ENCODE measurements at regions not wholly inside any gene's neighbourhood (a gene's known extent, or its start where the extent isn't known, plus 50 kb on each side); places are given as distances from the start of the nearest gene placed in this dataset.

DNA sequence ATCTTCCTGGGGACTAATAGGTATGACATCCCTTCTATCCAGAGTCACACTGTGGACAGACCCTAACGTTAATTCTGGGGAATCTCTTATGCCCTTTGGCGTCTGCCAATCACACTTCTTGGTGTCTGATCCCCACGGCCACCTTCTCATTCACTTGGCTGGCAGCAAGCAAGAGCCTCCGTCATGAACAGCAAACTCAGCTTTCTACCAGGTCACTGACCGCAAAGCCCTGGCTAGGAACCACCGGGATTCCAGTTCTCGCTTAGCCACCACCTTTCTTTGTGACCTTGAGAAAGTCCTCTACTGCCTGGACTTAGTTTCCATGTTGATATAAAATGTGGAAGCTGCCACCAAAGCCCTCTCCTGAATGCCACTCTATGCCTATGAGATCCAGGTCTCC lies 67.7 kb upstream of the FCN1 start:
- DNase-seq (no peak), ATAC-seq (no peak)
- intact Hi-C loops (cut with DNase I, micrococcal nuclease) = no loop called here

DNA sequence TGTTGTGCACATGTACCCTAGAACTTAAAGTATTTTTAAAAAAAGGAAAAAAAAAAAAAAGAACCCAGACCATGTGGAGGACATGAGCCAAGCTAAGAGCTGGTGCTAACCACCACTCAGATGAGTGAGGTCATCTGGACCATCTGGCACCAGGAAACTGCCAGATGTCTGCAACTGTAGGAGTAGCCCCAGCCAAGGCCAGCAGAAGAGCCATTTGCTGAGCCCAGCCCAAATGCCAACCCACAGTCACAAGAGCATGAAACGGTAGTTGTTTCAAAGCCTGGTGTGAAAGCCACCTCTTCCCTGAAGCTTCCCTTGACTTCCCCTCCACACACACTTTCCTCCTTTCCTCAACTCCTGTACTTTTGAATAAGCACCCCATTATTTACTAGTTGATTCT lies 69.2 kb upstream of the FCN1 start:
- intact Hi-C loops (cut with DNase I, micrococcal nuclease) = no loop called here
- no peak for ATAC-seq
- no peak for DNase-seq

- DNase-seq = no peak
- intact Hi-C loops (cut with DNase I, micrococcal nuclease) = no loop called here
- no peak for ATAC-seq
These were observed 69.7 kb upstream of the FCN1 start for GRCh38 chr9:134987376-134987775.

GRCh38 chr9:134987906-134988700 lies 70.4 kb upstream of the FCN1 start:
- ATAC-seq (no peak), DNase-seq (no peak)
- intact Hi-C loops (cut with DNase I, micrococcal nuclease) = no loop called here

DNA sequence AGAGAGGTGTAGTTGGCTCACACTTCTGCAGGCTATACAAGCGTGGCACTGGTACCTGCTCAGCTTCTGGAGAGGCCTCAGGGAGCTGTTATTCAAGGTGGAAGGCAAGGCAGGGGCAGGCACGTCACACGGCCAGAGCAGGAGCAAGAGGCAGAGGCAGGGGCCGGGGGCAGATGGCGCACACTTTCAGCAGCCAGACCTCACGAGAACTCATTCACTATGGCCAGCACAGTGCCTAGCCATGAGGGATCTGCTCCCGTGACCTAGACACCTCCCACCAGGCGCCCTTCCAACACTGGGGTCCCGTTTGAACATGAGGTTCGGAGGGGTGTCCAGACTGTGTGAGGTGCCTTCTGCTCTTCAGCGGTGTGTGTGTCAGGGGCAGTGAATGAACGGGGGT lies 71.0 kb upstream of the FCN1 start:
- ATAC-seq (no peak), DNase-seq (no peak)
- intact Hi-C loops (cut with DNase I, micrococcal nuclease) = no loop called here

GRCh38 chr9:134989206-134990065 lies 71.7 kb upstream of the FCN1 start:
- no peak for DNase-seq
- ATAC-seq = no peak
- intact Hi-C loops (cut with DNase I, micrococcal nuclease) = no loop called here

DNA sequence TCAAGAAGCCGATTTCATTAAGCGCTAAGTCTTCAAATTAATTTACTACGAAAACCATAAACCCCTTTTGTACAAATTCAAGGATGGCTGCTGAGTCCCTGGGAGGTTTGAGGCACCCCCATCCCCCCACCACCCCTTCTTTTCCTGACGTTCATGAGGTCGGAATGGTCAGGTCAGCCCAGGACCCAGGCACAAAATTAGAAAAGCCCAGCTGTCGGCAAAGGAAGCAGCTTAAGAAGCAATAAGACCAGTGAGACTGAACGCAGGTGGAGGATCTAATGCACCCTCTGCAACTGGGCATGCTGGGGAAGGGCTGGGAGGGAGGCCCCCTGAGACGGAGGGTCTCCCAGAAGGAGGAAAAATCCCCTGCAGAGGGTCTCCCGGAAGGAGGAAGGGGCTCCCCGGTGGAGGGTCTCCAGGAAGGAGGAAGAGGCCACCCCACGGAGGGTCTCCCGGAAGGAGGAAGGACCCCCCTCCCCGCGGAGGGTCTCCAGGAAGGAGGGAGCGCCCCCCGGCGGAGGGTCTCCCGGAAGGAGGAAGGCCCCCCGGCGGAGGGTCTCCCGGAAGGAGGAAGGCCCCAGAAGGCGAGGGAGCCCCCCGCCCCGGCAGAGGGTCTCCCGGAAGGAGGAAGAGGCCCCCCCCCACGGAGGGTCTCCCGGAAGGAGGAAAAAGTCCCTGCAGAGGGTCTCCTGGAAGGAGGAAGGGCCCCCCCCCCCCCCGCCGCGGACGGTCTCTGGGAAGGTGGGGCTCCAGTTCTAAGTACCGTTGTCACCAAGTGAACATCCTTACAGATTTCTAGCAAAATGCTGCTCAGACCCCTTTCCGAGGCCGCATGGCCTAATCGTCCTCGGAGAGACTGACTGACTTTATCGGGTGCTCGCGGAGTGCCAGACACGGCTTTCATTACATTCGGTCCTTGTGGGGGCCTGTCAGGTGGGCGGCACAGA lies 74.4 kb upstream of the FCN1 start:
- intact Hi-C loops (cut with DNase I, micrococcal nuclease) = no loop called here
- ATAC-seq = no peak
- DNase-seq = no peak

- DNase-seq = no peak
- intact Hi-C loops (cut with DNase I, micrococcal nuclease) = no loop called here
- no peak for ATAC-seq
These were observed 75.0 kb upstream of the FCN1 start for GRCh38 chr9:134992755-134993124.

DNA sequence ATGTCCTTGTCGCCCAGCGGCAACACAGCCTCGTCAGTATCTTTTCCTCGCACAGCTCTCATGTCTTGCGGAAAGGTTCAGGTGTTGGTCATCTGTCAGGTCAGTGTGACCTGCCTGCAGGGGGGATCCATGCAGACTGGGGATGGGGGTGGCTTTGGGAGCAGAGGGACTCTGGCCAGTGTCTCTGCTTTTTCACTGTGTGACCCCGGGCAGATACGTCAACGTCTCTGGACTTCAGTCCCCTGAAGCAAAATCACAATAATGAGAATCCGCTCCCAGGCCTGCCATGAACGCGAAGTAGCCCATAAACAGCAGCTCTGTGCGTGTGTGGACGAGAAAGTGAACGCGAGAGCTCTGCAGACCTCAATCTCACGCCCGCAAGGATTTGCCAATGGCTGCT lies 75.7 kb upstream of the FCN1 start:
- DNase-seq (no peak), ATAC-seq (no peak)
- intact Hi-C loops (cut with DNase I, micrococcal nuclease) = no loop called here

DNA sequence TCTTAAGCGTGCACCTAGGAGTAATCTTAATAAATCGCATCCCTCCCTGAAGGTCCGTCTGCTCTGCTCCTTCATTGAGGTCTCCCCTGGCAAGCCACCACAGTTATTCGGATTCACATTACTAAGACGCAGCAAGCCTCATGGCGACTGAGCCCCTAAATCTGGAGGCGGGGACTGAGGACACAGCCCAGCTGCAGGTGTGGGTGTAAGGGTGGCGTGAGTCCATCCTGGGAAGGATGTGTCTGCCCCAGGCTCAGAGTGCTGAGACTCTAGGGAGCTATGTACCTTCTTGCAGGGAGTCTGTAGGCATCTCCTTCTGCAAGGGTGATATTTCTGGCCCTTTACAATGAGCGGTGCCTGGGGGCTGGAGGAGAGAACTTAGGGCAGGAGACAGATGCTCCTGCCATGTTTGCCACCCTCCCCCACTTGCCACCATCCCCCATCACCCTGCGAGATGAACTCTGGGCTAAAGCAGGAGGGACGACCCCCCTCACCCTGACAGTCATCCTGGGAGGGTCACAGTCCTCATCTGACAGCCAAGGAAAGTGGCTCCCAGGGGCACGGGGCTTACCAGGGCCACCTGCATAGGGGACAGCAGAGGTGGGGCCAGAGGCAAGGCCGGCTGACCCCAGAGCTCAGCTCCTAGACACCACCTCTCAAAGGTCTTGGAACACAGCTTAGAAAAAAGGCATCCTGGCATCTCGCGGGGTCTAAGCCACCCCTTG lies 76.4 kb upstream of the FCN1 start:
- DNase-seq = peak in 1 of 2 donors; percentile 12
- intact Hi-C loops (cut with DNase I, micrococcal nuclease) = no loop called here
- no peak for ATAC-seq

DNA sequence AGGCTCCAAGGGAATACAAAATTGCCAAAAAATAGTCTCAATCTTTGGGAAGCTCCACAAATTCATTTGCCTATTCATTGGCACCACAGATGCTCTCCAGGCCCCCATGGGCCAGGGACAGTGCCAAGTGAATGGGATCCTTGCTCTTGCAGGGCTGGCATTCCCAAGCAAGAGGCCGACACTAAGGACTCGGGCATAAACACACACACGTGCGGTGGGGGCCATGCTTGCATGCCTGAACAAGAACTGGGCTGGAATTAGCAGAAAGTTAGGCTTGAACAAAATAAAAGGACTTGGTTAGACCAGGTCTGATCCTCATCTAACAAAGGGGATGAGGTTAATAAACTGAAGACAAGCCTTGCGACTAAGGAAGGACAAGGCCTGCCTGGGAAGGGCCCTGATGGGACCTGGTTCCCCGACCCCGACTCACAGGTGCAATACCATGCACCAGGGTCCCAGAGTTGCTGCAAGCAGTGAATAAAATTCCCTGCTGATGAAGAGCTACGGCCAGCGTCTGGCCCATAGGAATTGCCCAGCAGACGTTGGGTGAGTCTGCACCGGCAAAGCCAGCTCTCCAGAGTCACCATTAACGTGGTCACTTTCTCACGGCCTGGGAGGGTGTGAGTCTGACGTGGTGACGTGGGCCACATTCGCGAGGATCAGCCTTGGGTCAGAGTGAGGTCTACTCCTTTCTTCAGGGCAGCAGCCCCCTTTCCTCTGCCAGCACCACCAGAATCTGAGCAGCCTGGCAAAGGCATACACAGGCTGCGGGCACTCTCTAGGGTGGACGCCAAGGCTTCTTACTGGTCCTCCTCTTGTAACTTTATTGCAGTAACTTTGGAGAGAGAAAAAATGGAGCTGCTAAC lies 77.4 kb upstream of the FCN1 start:
- intact Hi-C loops (cut with DNase I, micrococcal nuclease) = no loop called here
- peak in 1 of 2 donors; percentile 17 for DNase-seq
- ATAC-seq = no peak

- no peak for DNase-seq
These were observed 78.0 kb upstream of the FCN1 start for GRCh38 chr9:134995792-134996120.

GRCh38 chr9:134996591-134997530 lies 79.1 kb upstream of the FCN1 start:
- intact Hi-C loops (cut with DNase I, micrococcal nuclease) = no loop called here
- DNase-seq = peak in 1 of 2 donors; percentile 15

More at GRCh38 chr9:134995792-134996120, 78.0 kb upstream of the FCN1 start:
- intact Hi-C loops (cut with DNase I, micrococcal nuclease) = no loop called here
- ATAC-seq = no peak

GRCh38 chr9:135000647-135001245 lies 83.0 kb upstream of the FCN1 start:
- no peak for ATAC-seq
- no peak for DNase-seq
- intact Hi-C loops (cut with DNase I, micrococcal nuclease) = no loop called here

More at GRCh38 chr9:134996591-134997530, 79.1 kb upstream of the FCN1 start:
- ATAC-seq = no peak

- DNase-seq (no peak), ATAC-seq (no peak)
- intact Hi-C loops (cut with DNase I, micrococcal nuclease) = no loop called here
These were observed 83.8 kb upstream of the FCN1 start for GRCh38 chr9:135001526-135001925.

- ATAC-seq = no peak
- no peak for DNase-seq
- intact Hi-C loops (cut with DNase I, micrococcal nuclease) = no loop called here
These were observed 84.6 kb upstream of the FCN1 start for GRCh38 chr9:135002336-135002735.
